ENCODE measurements at regions not wholly inside any gene's neighbourhood (a gene's known extent, or its start where the extent isn't known, plus 50 kb on each side); places are given as distances from the start of the nearest gene placed in this dataset.
A peak's percentile ranks its signal among the peaks of the same experiment; 100 is the strongest.

DNA sequence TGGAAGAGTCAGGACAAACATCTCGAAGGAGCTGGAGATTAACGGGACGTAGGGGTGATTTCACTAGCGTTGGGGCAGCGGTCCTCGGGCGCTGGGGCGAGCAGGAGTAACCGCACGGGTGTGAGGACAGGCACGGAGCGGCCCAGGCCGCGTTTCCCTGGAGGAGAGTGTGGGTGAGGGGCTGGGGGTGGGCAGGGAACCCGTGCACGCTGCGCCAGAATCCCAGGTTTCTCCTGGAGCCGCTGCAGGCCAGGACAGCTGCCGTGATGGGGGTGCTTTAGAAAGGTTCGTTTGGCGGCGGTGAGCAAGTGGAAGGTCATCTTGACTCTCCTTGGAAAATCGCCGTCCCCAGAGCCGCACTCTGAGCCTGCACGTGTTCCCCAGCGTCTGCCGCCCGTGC, 290.2 kb upstream of the IRX1 start:
- Histone ChIP-seq H3K4me3 (no peak overlapping the region), H3K36me3 (no peaks in the 10 kb centered on the region), H3K9ac (no peak overlapping the region), H3K27me3 (peaks cover 11% of the 10 kb centered on the region), H3K27ac (no peak overlapping the region), H3K4me1 (peaks cover 19% of the 10 kb centered on the region), H4K20me1 (no peaks in the 10 kb centered on the region), H3K9me3 (0 out of 2 replicates have a peak, but pooled peaks cover 3% of the 10 kb centered on the region), H3K4me2 (no peak overlapping the region)
- TF ChIP-seq Cebpa-rat (IDR thresholded peaks at IDR 0.05), result no peak

DNA sequence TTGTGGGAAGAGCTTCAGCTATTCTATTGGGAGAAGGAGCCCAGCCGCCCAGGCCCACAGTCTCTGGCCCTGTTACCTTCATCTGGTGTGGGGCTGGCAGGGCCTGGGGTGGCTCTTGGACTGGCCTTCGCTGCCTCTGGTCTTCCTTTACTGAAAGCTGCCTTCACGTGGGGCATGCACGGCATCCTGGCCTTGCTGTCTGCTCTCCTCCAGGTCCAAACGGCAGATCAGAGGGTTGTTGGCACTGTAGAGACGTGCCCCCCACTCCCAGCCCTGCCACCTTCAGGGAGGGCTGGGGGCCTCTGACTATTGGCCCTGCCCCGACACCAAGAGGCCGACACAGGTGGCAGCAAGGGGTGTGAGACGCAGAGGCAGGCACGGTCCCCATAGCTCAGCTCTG, 291.3 kb upstream of the IRX1 start:
- H3K9me3 ChIP-seq, result no peaks in the 10 kb centered on the region
- H3K9ac ChIP-seq, result no peak overlapping the region
- H3K4me2 ChIP-seq, result no peak overlapping the region
- no peaks in the 10 kb centered on the region for H3K36me3 ChIP-seq
- TF ChIP-seq Cebpa-rat (IDR thresholded peaks at IDR 0.05), result no peak
- H3K4me3 ChIP-seq, result no peak overlapping the region
- H3K4me1 ChIP-seq, result peaks cover 19% of the 10 kb centered on the region
- no peak overlapping the region for H3K27ac ChIP-seq
- no peaks in the 10 kb centered on the region for H4K20me1 ChIP-seq
- peaks cover 11% of the 10 kb centered on the region for H3K27me3 ChIP-seq

DNA sequence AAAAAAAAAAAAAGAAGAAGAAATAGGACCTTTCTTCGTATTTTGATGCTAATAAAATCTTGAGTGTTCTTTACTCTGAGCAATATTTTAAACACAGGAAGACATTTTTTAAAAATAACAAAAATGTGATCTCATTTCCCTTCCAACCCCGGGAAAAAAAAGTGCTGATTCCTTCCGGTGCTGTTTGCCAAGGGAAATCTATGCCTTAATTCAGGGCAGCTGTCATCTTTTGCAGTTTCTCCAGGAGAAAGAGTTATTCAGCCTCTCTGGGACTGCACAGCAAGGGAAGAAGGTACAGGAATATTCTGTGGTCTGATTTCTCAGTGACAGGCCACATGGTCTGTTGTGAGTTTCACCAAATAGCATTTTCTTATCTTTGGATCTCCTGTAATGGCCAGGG, 291.9 kb upstream of the IRX1 start:
- no peaks in the 10 kb centered on the region for H3K9me3 ChIP-seq
- H4K20me1 ChIP-seq, result no peaks in the 10 kb centered on the region
- H3K9ac ChIP-seq, result no peak overlapping the region
- no peak overlapping the region for H3K4me3 ChIP-seq
- TF ChIP-seq Cebpa-rat (IDR thresholded peaks at IDR 0.05), result no peak
- no peak overlapping the region for H3K4me2 ChIP-seq
- peaks cover 18% of the 10 kb centered on the region for H3K4me1 ChIP-seq
- peaks cover 11% of the 10 kb centered on the region for H3K27me3 ChIP-seq
- no peaks in the 10 kb centered on the region for H3K36me3 ChIP-seq
- H3K27ac ChIP-seq, result no peak overlapping the region

DNA sequence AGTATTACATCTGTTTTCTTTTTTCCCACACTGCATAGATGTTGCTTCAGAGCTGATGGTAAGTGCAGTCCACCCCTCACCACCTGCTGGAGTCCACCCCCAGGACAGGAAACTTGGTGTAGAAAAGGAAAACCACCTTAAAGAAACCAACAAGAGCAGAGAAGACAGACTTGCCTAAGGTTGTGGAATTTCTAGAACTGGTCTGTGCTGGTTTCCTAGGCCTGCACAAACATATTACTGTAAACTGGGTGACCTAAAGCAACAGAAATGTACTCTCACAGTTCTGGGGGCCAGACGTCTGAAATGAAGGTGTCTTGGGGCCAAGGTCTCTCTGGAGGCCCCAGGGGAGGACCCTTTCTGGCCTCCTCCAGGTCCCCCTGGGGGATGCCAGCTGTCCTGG, 293.4 kb upstream of the IRX1 start:
- Histone ChIP-seq H3K4me1 (peaks cover 12% of the 10 kb centered on the region), H3K36me3 (no peaks in the 10 kb centered on the region), H3K9me3 (no peaks in the 10 kb centered on the region), H3K27ac (no peak overlapping the region), H3K9ac (no peak overlapping the region), H3K4me3 (no peak overlapping the region), H3K27me3 (peaks cover 11% of the 10 kb centered on the region), H3K4me2 (peak overlapping the region; percentile 60), H4K20me1 (no peaks in the 10 kb centered on the region)
- no peak for TF ChIP-seq Cebpa-rat (IDR thresholded peaks at IDR 0.05)

DNA sequence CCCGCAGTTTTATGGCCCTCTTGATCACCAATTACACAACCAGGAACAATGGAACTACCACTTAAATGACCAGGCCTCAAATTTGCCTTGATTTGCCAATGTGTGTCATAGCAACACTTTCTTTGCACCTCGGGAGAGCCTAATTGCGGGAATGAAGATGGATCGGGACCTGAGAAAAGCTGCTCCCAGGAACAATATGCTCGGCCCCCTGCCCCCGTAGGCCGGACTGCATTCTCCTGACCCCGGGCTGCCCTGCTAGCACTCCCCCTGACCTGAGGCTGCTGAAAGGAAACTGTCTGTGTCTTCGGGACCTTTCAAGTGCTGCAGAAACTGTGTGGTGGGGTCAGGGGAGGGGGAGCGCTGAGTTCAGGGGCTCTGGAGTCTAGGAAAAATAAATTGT, 294.3 kb upstream of the IRX1 start:
- no peak overlapping the region for H3K9ac ChIP-seq
- no peak overlapping the region for H3K27ac ChIP-seq
- no peak overlapping the region for H3K4me2 ChIP-seq
- H3K9me3 ChIP-seq, result no peaks in the 10 kb centered on the region
- H3K27me3 ChIP-seq, result peaks cover 11% of the 10 kb centered on the region
- H3K4me3 ChIP-seq, result no peak overlapping the region
- TF ChIP-seq Cebpa-rat (IDR thresholded peaks at IDR 0.05), result no peak
- H3K4me1 ChIP-seq, result peaks cover 12% of the 10 kb centered on the region
- H4K20me1 ChIP-seq, result no peaks in the 10 kb centered on the region
- H3K36me3 ChIP-seq, result no peaks in the 10 kb centered on the region

DNA sequence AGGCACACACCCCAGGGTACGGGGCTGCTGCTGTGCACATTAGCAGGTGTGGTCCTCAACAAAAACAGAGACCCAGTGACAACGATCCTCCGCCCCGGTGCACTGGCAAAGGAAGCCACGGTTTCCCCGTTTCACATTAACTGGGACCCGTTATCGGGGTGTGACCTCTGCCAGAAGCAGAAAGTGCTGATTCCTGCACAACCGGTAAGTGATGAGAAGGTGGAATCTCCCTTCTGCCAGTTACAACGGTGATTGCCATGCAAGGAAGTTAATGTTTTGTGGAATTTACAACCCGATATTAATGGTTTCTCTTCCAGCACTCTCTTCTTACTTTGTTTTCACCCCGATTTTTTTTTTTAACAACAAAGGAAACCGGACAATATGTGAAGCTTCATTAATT, 294.9 kb upstream of the IRX1 start:
- H3K27me3 ChIP-seq, result peaks cover 11% of the 10 kb centered on the region
- H3K9me3 ChIP-seq, result no peaks in the 10 kb centered on the region
- no peak overlapping the region for H3K27ac ChIP-seq
- no peak overlapping the region for H3K4me3 ChIP-seq
- no peaks in the 10 kb centered on the region for H4K20me1 ChIP-seq
- no peaks in the 10 kb centered on the region for H3K36me3 ChIP-seq
- H3K9ac ChIP-seq, result no peak overlapping the region
- H3K4me1 ChIP-seq, result peaks cover 12% of the 10 kb centered on the region
- no peak for TF ChIP-seq Cebpa-rat (IDR thresholded peaks at IDR 0.05)
- H3K4me2 ChIP-seq, result no peak overlapping the region

DNA sequence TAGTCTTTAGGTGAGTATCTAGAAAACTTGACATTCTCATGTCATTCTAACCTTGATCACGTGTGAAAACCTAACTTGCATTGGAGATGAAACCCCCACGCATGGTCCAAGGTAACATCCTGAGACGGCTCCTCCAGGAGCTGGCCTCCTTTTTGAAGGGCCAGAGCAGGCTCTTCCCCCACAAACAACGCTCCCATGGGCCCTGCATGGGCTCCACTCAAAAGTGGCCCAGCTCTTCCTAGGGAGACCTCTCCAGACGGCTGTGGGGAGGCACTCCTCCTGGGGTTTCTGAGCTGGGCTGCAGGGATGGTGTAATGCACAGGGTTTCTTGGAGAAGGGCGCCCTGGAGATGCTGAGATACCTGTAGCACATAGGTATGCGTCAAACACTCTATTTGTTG, 296.2 kb upstream of the IRX1 start:
- H4K20me1 ChIP-seq, result no peaks in the 10 kb centered on the region
- H3K9ac ChIP-seq, result no peak overlapping the region
- H3K4me1 ChIP-seq, result peaks cover 12% of the 10 kb centered on the region
- H3K4me3 ChIP-seq, result no peak overlapping the region
- H3K4me2 ChIP-seq, result no peak overlapping the region
- H3K27me3 ChIP-seq, result peaks cover 11% of the 10 kb centered on the region
- H3K36me3 ChIP-seq, result no peaks in the 10 kb centered on the region
- peaks cover 11% of the 10 kb centered on the region for H3K9me3 ChIP-seq
- no peak overlapping the region for H3K27ac ChIP-seq
- no peak for TF ChIP-seq Cebpa-rat (IDR thresholded peaks at IDR 0.05)

DNA sequence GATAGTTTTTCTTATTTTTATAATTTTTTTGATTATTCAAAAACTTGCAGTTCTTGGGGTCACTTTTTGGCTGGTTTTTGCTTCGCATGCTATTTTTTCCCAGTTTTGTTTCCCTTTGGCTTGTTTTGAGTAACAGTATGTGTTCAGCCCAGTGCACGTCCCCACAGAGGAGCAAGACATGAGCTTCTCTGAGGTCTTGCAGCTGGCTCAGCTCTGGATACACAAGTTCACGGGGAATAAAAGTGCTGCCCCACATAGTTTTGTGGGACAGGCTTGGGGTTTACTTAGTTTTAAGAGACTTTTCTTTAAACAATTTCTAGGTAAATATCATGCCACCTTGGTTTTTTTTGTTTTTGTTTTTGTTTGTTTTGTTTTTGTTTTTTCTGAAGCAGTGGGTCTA, 297.8 kb upstream of the IRX1 start:
- Histone ChIP-seq H4K20me1 (no peaks in the 10 kb centered on the region), H3K27me3 (peaks cover 11% of the 10 kb centered on the region), H3K9ac (no peak overlapping the region), H3K4me1 (peaks cover 12% of the 10 kb centered on the region), H3K4me2 (no peak overlapping the region), H3K9me3 (peaks cover 11% of the 10 kb centered on the region), H3K27ac (no peak overlapping the region), H3K36me3 (no peaks in the 10 kb centered on the region), H3K4me3 (no peak overlapping the region)
- no peak for TF ChIP-seq Cebpa-rat (IDR thresholded peaks at IDR 0.05)

DNA sequence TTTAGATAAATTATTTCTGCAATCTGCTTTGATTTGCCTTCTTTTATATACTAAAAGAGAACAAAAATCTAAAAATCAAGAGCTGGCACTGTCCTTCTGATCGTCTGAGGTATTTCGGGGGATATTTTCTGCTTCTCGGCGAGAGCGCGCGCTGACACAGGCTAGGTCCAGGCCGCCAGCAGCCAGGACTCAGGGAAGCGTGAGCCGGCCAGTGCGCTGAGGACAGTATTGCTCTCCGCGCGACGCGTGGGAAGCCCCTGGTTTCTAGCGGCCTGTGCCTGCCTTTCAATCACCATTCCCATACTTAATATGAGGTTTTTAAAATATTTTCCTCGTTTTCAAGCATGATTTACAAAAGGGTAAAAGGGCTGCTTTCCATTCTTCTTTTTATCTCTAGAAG, 307.3 kb upstream of the IRX1 start:
- no peaks in the 10 kb centered on the region for H3K9me3 ChIP-seq
- H3K4me2 ChIP-seq, result no peak overlapping the region
- H4K20me1 ChIP-seq, result no peaks in the 10 kb centered on the region
- no peak overlapping the region for H3K4me3 ChIP-seq
- H3K4me1 ChIP-seq, result peaks cover 31% of the 10 kb centered on the region
- no peaks in the 10 kb centered on the region for H3K27me3 ChIP-seq
- H3K36me3 ChIP-seq, result no peaks in the 10 kb centered on the region
- H3K9ac ChIP-seq, result no peak overlapping the region
- no peak overlapping the region for H3K27ac ChIP-seq
- no peak for TF ChIP-seq Cebpa-rat (IDR thresholded peaks at IDR 0.05)

DNA sequence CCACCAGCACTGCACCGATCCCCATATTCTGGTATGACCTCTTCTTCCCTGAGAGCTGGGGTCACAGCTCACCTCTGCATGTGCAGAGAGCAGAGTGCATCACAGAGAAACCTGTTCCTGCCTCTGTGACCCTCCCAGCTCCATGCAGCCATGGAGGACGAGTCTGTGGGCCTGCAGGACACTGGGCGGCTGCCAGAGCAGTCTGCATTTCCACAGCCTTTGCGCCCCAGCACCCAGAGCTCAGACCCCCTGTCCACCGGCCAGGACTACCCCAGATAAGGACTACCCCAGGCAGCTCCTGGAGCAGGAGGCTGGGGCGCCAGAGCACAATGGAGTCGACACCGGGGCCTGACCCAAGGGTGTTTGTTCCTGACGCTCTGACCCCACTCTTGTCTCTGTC, 308.1 kb upstream of the IRX1 start:
- no peak for TF ChIP-seq Cebpa-rat (IDR thresholded peaks at IDR 0.05)
- Histone ChIP-seq H3K9me3 (no peaks in the 10 kb centered on the region), H3K27me3 (no peaks in the 10 kb centered on the region)

DNA sequence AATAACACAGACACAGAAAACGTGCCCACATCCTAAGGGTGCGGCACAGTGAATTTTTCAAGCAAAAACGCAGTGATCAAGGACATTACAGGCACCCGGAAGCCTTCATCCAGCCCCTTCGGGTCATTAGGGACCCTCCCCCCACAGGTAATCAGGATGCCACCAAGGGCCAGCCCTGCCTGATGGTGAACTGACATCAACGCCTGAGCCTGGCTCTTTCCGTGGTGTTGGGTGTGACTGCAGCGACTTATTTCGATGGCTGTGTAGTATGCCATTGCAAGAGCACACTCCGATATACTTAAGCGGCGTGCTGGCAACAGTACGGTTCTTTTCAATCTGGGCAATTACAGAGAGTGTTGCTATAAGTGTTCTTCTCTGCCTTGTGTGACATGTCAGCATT, 310.0 kb upstream of the IRX1 start:
- Histone ChIP-seq H3K27ac (no peak overlapping the region), H3K4me2 (peak overlapping the region; percentile 76), H3K4me1 (peaks cover 42% of the 10 kb centered on the region), H3K4me3 (no peak overlapping the region), H3K27me3 (no peaks in the 10 kb centered on the region), H3K9ac (no peak overlapping the region), H4K20me1 (no peaks in the 10 kb centered on the region), H3K36me3 (no peaks in the 10 kb centered on the region), H3K9me3 (no peaks in the 10 kb centered on the region)
- TF ChIP-seq Cebpa-rat (IDR thresholded peaks at IDR 0.05), result no peak

More for the DNA sequence above, 308.1 kb upstream of the IRX1 start:
- Histone ChIP-seq H4K20me1 (no peaks in the 10 kb centered on the region), H3K36me3 (no peaks in the 10 kb centered on the region), H3K4me2 (peak overlapping the region; percentile 76), H3K27ac (no peak overlapping the region), H3K4me3 (no peak overlapping the region), H3K4me1 (peaks cover 39% of the 10 kb centered on the region), H3K9ac (no peak overlapping the region)

All from BLaER1 (cell line).